SK-N-SH (cell line): ENCODE measurements at regions not wholly inside any gene's neighbourhood (a gene's known extent, or its start where the extent isn't known, plus 50 kb on each side); places are given as distances from the start of the nearest gene placed in this dataset.
A peak's percentile ranks its signal among the peaks of the same experiment; 100 is the strongest.

Experiments used
- CTCF ChIA-PET: fragments of 300-600, 350-600 bp; formaldehyde crosslinking; extraction: SDS; loops from one replicate; lab custom pipeline; 2021; lab: Yijun Ruan, JAX
- POLR2A ChIA-PET: fragments of 350-600 bp; sonication (Branson Sonifier 250); formaldehyde crosslinking; extraction: SDS; loops from one replicate; lab custom pipeline; 2020; ENCODE audit warnings: antibody characterized with exemption, inconsistent platforms; lab: Yijun Ruan, JAX
- DNase-seq: peaks from one replicate; pipeline ENCODE4 v3.0.0; 2012
- H2AFZ ChIP-seq: fragments of 200-600 bp; sonication (generic); 2 replicates; pipeline ENCODE4 v1.8.1; 2016; ENCODE audit warnings: antibody characterized with exemption, mild to moderate bottlenecking, low read depth
- H3F3A ChIP-seq: fragments of 200-600 bp; sonication (generic); replicated peaks from 2 replicates; pipeline ENCODE3; 2016; ENCODE audit warnings: antibody characterized with exemption, mild to moderate bottlenecking; ENCODE audit not compliant: insufficient read depth
- H3K27ac ChIP-seq, 2 experiments: fragments of 200-500 bp in 1 of 2; fragments of 200-600 bp in 1 of 2; sonication (Bioruptor generic) in 1 of 2; sonication (generic), shearing (Covaris generic) in 1 of 2; 2 replicates each; pipeline versions ENCODE4 v1.5.1 to v1.6.1; 2014 to 2016; ENCODE audit warnings: low read depth in 2 of 2, inconsistent platforms in 1 of 2, low read length in 1 of 2, mild to moderate bottlenecking in 1 of 2, mixed read lengths in 1 of 2
- H3K27me3 ChIP-seq: fragments of 200-600 bp; sonication (generic), shearing (Covaris generic); 2 replicates; pipeline ENCODE4 v1.6.1; 2016; ENCODE audit warnings: mixed run types; ENCODE audit not compliant: insufficient read depth
- H3K36me3 ChIP-seq, 2 experiments: fragments of 200-500 bp in 1 of 2; fragments of 200-600 bp in 1 of 2; sonication (Bioruptor generic) in 1 of 2; sonication (generic) in 1 of 2; replicated peaks in 1 of 2; 2 replicates each; pipeline versions ENCODE3 to v1.5.1; 2014 to 2016; ENCODE audit warnings: low read length in 1 of 2, mild to moderate bottlenecking in 1 of 2; ENCODE audit not compliant: insufficient read depth in 2 of 2, control insufficient read depth in 1 of 2
- H3K4me1 ChIP-seq, 2 experiments: fragments of 200-500 bp in 1 of 2; fragments of 200-600 bp in 1 of 2; sonication (Bioruptor generic) in 1 of 2; sonication (generic), shearing (Covaris generic) in 1 of 2; 2 replicates each; pipeline versions ENCODE4 v1.5.1 to v1.6.1; 2014 to 2016; ENCODE audit warnings: low read depth in 1 of 2, low read length in 1 of 2, mixed run types in 1 of 2; ENCODE audit not compliant: insufficient read depth in 2 of 2, control insufficient read depth in 1 of 2
- H3K4me2 ChIP-seq: fragments of 200-600 bp; sonication (generic), shearing (Covaris generic); 2 replicates; pipeline ENCODE4 v1.6.1; 2017; ENCODE audit warnings: mixed run types
- H3K4me3 ChIP-seq, 2 experiments: fragments of 200-500 bp in 1 of 2; fragments of 200-600 bp in 1 of 2; sonication (Bioruptor generic) in 1 of 2; sonication (generic), shearing (Covaris generic) in 1 of 2; 2 replicates each; pipeline versions ENCODE4 v1.5.1 to v1.8.1; 2014 to 2016; ENCODE audit warnings: low read depth in 2 of 2, inconsistent platforms in 1 of 2, low read length in 1 of 2, mild to moderate bottlenecking in 1 of 2, mixed read lengths in 1 of 2, moderate library complexity in 1 of 2
- H3K79me2 ChIP-seq: fragments of 200-600 bp; sonication (generic); 2 replicates; pipeline ENCODE4 v1.8.1; 2017; ENCODE audit warnings: mild to moderate bottlenecking; ENCODE audit not compliant: insufficient read depth
- H3K9ac ChIP-seq: fragments of 200-600 bp; sonication (generic); 2 replicates; pipeline ENCODE4 v1.6.1; 2017; ENCODE audit warnings: mixed run types
- H3K9me2 ChIP-seq: fragments of 200-600 bp; sonication (generic); 2 replicates; pipeline ENCODE4 v1.6.1; 2017; ENCODE audit warnings: mixed run types
- H3K9me3 ChIP-seq: fragments of 200-600 bp; sonication (generic); 2 replicates; pipeline ENCODE4 v1.6.1; 2017; ENCODE audit warnings: mixed run types, mild to moderate bottlenecking, moderate library complexity
- H4K20me1 ChIP-seq: fragments of 200-600 bp; sonication (generic); 2 replicates; pipeline ENCODE4 v1.6.1; 2017; ENCODE audit warnings: mild to moderate bottlenecking, mixed run types; ENCODE audit not compliant: insufficient read depth
- ELF1 ChIP-seq: IDR thresholded peaks from 2 replicates; pipeline ENCODE4 v1.4.0; 2012
- FOSL2 ChIP-seq: IDR thresholded peaks from 2 replicates; pipeline ENCODE4 v1.4.0; 2012; ENCODE audit warnings: low read depth, mild to moderate bottlenecking, moderate library complexity, borderline replicate concordance
- FOXJ3 ChIP-seq: sonication (generic); formaldehyde crosslinking; IDR thresholded peaks from 2 replicates; pipeline ENCODE4 v1.5.1; 2020; ENCODE audit warnings: mild to moderate bottlenecking, missing genetic modification reagents
- FOXM1 ChIP-seq: IDR thresholded peaks from 2 replicates; pipeline ENCODE4 v1.4.0; 2012; ENCODE audit warnings: low read depth, mild to moderate bottlenecking
- GABPA ChIP-seq: IDR thresholded peaks from 2 replicates; pipeline ENCODE4 v1.4.0; 2012; ENCODE audit warnings: low read depth, mild to moderate bottlenecking
- IRF3 ChIP-seq: fragments of 150-350 bp; IDR thresholded peaks from 2 replicates; pipeline ENCODE4 v1.6.1; 2016; ENCODE audit warnings: mild to moderate bottlenecking, low read depth, low read length
- JUND ChIP-seq: IDR thresholded peaks from 2 replicates; pipeline ENCODE4 v1.4.0; 2012
- MEF2A ChIP-seq: IDR thresholded peaks from 2 replicates; pipeline ENCODE4 v1.4.0; 2012; ENCODE audit warnings: low read depth, borderline replicate concordance
- NFIC ChIP-seq: IDR thresholded peaks from 2 replicates; pipeline ENCODE4 v1.4.0; 2012; ENCODE audit warnings: borderline replicate concordance
- PBX3 ChIP-seq: IDR thresholded peaks from 2 replicates; pipeline ENCODE4; 2012
- RCOR1 ChIP-seq: fragments of 150-350 bp; IDR thresholded peaks from 2 replicates; pipeline ENCODE4 v1.6.1; 2017; ENCODE audit warnings: antibody characterized with exemption, low read length
- RFX5 ChIP-seq: IDR thresholded peaks from 2 replicates; pipeline ENCODE4 v1.6.1; 2012; ENCODE audit warnings: mild to moderate bottlenecking, improper control_type of control experiment, low read length
- RXRA ChIP-seq: IDR thresholded peaks from 2 replicates; pipeline ENCODE4 v1.4.0; 2012; ENCODE audit warnings: low read depth, mild to moderate bottlenecking, borderline replicate concordance
- SMC3 ChIP-seq: IDR thresholded peaks from 2 replicates; pipeline ENCODE4 v1.6.1; 2012; ENCODE audit warnings: low read depth, low read length, improper control_type of control experiment
- TEAD4 ChIP-seq: IDR thresholded peaks from 2 replicates; pipeline ENCODE4 v1.4.0; 2012; ENCODE audit warnings: mild to moderate bottlenecking, borderline replicate concordance; ENCODE audit not compliant: insufficient read depth
- USF1 ChIP-seq: IDR thresholded peaks from 2 replicates; pipeline ENCODE4 v1.4.0; 2012; ENCODE audit warnings: low read depth, borderline replicate concordance
- YY1 ChIP-seq: IDR thresholded peaks from 2 replicates; pipeline ENCODE4 v1.4.0; 2012; ENCODE audit warnings: low read depth, mild to moderate bottlenecking
- ZBTB33 ChIP-seq: IDR thresholded peaks from 2 replicates; pipeline ENCODE4 v1.4.0; 2012; ENCODE audit warnings: low read depth, borderline replicate concordance
- WGBS: methylation state at CpG from one replicate; pipeline ENCODE4 v1.1.6; 2017; ENCODE audit warnings: low lambda C conversion rate; 5-methylcytosine and 5-hydroxymethylcytosine counted together

- Histone ChIP-seq H3K27me3 (no peaks in the 10 kb centered on the region), H3K4me1 (peaks cover 3 to 45% of the 10 kb centered on the region in 2 experiments), H3K4me3 (no peak overlapping the region), H2AFZ (no peak overlapping the region), H3K9me2 (no peaks in the 10 kb centered on the region), H3K9ac (no peak overlapping the region), H3K36me3 (peaks cover 23 to 51% of the 10 kb centered on the region in 2 experiments), H3K9me3 (no peaks in the 10 kb centered on the region), H4K20me1 (0 out of 2 replicates have a peak, but pooled peaks cover 7% of the 10 kb centered on the region), H3K79me2 (peaks cover 91% of the 10 kb centered on the region), H3K27ac (peak overlapping the region in 1 of 2 experiments; percentile 100; a peak in 2 of 4 replicates), H3K4me2 (0 out of 2 replicates have a peak overlapping the region, but pooled peaks have one; percentile 59), H3F3A (peaks cover 39% of the 10 kb centered on the region)
- CTCF ChIA-PET = interaction anchor here (0.8 to 1.5 kb wide), 3 partner anchors 27 to 85 kb away, joined by 4 to 6 read pairs (median 4); no protein-coding TSS in a partner anchor
- no peak for DNase-seq
- TF ChIP-seq ZBTB33 = no peak
- no peak for TF ChIP-seq IRF3
- TF ChIP-seq TEAD4 = no peak
- no peak for TF ChIP-seq GABPA
- TF ChIP-seq RCOR1 = no peak
- no peak for TF ChIP-seq FOXM1
- no peak for TF ChIP-seq JUND
- no peak for TF ChIP-seq RXRA
- TF ChIP-seq MEF2A = no peak
- no peak for TF ChIP-seq RFX5
- POLR2A ChIA-PET = no interaction called here
Observed at GRCh38 chr7:130955565-130955919, 221.5 kb upstream of the KLF14 start.

- Histone ChIP-seq H3K4me2 (peak overlapping the region; percentile 59), H3K79me2 (peaks cover 81% of the 10 kb centered on the region), H3K9ac (peak overlapping the region; percentile 46; the same call in 1 of the 2 replicates), H2AFZ (no peak overlapping the region), H4K20me1 (0 out of 2 replicates have a peak, but pooled peaks cover 7% of the 10 kb centered on the region), H3K9me2 (no peaks in the 10 kb centered on the region), H3K9me3 (no peaks in the 10 kb centered on the region), H3K27ac (peak overlapping the region; percentile 5 to 100; a peak in 3 of 4 replicates), H3F3A (peaks cover 49% of the 10 kb centered on the region), H3K27me3 (no peaks in the 10 kb centered on the region), H3K36me3 (peaks cover 13 to 45% of the 10 kb centered on the region in 2 experiments), H3K4me1 (peaks cover 3 to 50% of the 10 kb centered on the region in 2 experiments), H3K4me3 (peak overlapping the region in 1 of 2 experiments; percentile 2; a peak in 2 of 4 replicates)
- CTCF ChIA-PET = interaction anchor here (0.8 to 2.8 kb wide), 7 partner anchors 11 to 84 kb away, joined by 3 to 14 read pairs (median 3); no protein-coding TSS in a partner anchor
- POLR2A ChIA-PET = no interaction called here
- WGBS = 79% methylated on average over 7 of the region's 7 CpGs
- DNase-seq = no peak
- TF ChIP-seq ZBTB33 = no peak
- peak; percentile 54; the same call in 1 of the 2 replicates for TF ChIP-seq PBX3
- TF ChIP-seq ELF1 = no peak
- no peak for TF ChIP-seq SMC3
- no peak for TF ChIP-seq RXRA
- no peak for TF ChIP-seq NFIC
- no peak for TF ChIP-seq YY1
- TF ChIP-seq FOSL2 = peak; percentile 7; the same call in 1 of the 2 replicates
- TF ChIP-seq FOXM1 = no peak
- TF ChIP-seq RFX5 = peak; percentile 28; the same call in 1 of the 2 replicates
- TF ChIP-seq FOXJ3 (CRISPR knock-in tag) = no peak
- TF ChIP-seq USF1 = no peak
Observed at GRCh38 chr7:130956417-130957136, 222.6 kb upstream of the KLF14 start.
